WI38 (cell line): ENCODE measurements at regions not wholly inside any gene's neighbourhood (a gene's known extent, or its start where the extent isn't known, plus 50 kb on each side); places are given as distances from the start of the nearest gene placed in this dataset.

Experiments
- H3K4me3 ChIP-seq: 2 replicates; pipeline ENCODE4 v1.5.1; 2011; ENCODE audit warnings: low read depth, mild to moderate bottlenecking, control low read depth, low read length
- CTCF ChIP-seq: IDR thresholded peaks from 2 replicates; pipeline ENCODE4 v1.5.1; 2012; ENCODE audit warnings: low read depth, mild to moderate bottlenecking, control low read depth, low read length

- no peak for TF ChIP-seq CTCF
- peak overlapping the region; percentile 61 for H3K4me3 ChIP-seq
These were observed 356.1 kb downstream of the LMO4 start for GRCh38 chr1:87684713-87685205.

- no peak for TF ChIP-seq CTCF
- H3K4me3 ChIP-seq, result no peak overlapping the region
These were observed 356.8 kb downstream of the LMO4 start for GRCh38 chr1:87685311-87686135.

GRCh38 chr1:87686136-87686495 is 357.4 kb downstream of the LMO4 start:
- no peak overlapping the region for H3K4me3 ChIP-seq
- TF ChIP-seq CTCF, result no peak

GRCh38 chr1:87686671-87687070 is 358.0 kb downstream of the LMO4 start:
- TF ChIP-seq CTCF, result no peak
- H3K4me3 ChIP-seq, result no peak overlapping the region

GRCh38 chr1:87688136-87688535 is 359.5 kb downstream of the LMO4 start:
- no peak for TF ChIP-seq CTCF
- H3K4me3 ChIP-seq, result no peak overlapping the region

GRCh38 chr1:87689487-87689886 is 360.8 kb downstream of the LMO4 start:
- H3K4me3 ChIP-seq, result no peak overlapping the region
- no peak for TF ChIP-seq CTCF

GRCh38 chr1:87696483-87696882 is 367.8 kb downstream of the LMO4 start:
- no peak overlapping the region for H3K4me3 ChIP-seq
- no peak for TF ChIP-seq CTCF
